ENCODE measurements at regions not wholly inside any gene's neighbourhood (a gene's known extent, or its start where the extent isn't known, plus 50 kb on each side); places are given as distances from the start of the nearest gene placed in this dataset.

GRCh38 chr1:4395158-4395557 is 259.3 kb upstream of the AJAP1 start:
- Mint-ChIP-seq H3K27ac (no peak overlapping the region), H3K9me3 (peaks cover 12% of the 10 kb centered on the region), H3K36me3 (ENCODE audit: low read depth) (no peaks in the 10 kb centered on the region), H3K27me3 (ENCODE audit: insufficient read depth) (peaks cover 8% of the 10 kb centered on the region), H3K4me3 (no peak overlapping the region), H3K4me1 (ENCODE audit: low read depth) (no peaks in the 10 kb centered on the region)
- no peak for DNase-seq (ENCODE audit: low spot score)
- intact Hi-C loops (cut with micrococcal nuclease), result no loop called here

GRCh38 chr1:4395676-4396075 is 258.7 kb upstream of the AJAP1 start:
- no peak overlapping the region for H3K27ac Mint-ChIP-seq
- no peaks in the 10 kb centered on the region for H3K4me1 Mint-ChIP-seq (ENCODE audit: low read depth)
- no peak for DNase-seq (ENCODE audit: low spot score)
- H3K36me3 Mint-ChIP-seq (ENCODE audit: low read depth), result no peaks in the 10 kb centered on the region
- H3K9me3 Mint-ChIP-seq, result peaks cover 12% of the 10 kb centered on the region
- no peak overlapping the region for H3K4me3 Mint-ChIP-seq
- H3K27me3 Mint-ChIP-seq (ENCODE audit: insufficient read depth), result peaks cover 8% of the 10 kb centered on the region
- intact Hi-C loops (cut with micrococcal nuclease), result no loop called here

GRCh38 chr1:4396551-4396950 is 257.9 kb upstream of the AJAP1 start:
- intact Hi-C loops (cut with micrococcal nuclease), result no loop called here
- peaks cover 12% of the 10 kb centered on the region for H3K9me3 Mint-ChIP-seq
- DNase-seq (ENCODE audit: low spot score), result no peak
- H3K4me1 Mint-ChIP-seq (ENCODE audit: low read depth), result no peaks in the 10 kb centered on the region
- peaks cover 8% of the 10 kb centered on the region for H3K27me3 Mint-ChIP-seq (ENCODE audit: insufficient read depth)
- no peak overlapping the region for H3K4me3 Mint-ChIP-seq
- no peak overlapping the region for H3K27ac Mint-ChIP-seq
- no peaks in the 10 kb centered on the region for H3K36me3 Mint-ChIP-seq (ENCODE audit: low read depth)

DNA sequence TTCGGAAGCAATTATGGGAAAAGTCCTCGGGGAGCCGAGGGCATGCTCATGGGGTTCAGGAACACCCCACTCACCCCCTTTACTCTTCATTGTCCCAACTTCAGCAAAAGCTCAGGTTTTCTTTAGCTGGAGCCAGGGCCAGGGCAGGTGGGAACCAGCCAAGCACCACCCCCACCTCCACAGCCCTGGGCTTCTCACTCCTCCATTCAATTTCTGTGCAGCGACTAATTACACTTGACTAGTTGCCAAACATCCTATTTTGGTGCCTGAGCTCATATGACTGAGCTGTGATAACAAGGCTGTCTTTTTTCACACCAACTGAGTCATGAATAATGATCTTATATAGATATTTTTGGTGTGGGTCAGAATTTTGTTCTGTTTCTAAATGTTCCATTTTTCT is 257.2 kb upstream of the AJAP1 start:
- Mint-ChIP-seq H3K4me1 (ENCODE audit: low read depth) (no peaks in the 10 kb centered on the region), H3K36me3 (ENCODE audit: low read depth) (no peaks in the 10 kb centered on the region), H3K9me3 (peaks cover 9% of the 10 kb centered on the region), H3K27me3 (ENCODE audit: insufficient read depth) (peaks cover 8% of the 10 kb centered on the region), H3K4me3 (no peak overlapping the region), H3K27ac (no peak overlapping the region)
- intact Hi-C loops (cut with micrococcal nuclease), result no loop called here
- no peak for DNase-seq (ENCODE audit: low spot score)

DNA sequence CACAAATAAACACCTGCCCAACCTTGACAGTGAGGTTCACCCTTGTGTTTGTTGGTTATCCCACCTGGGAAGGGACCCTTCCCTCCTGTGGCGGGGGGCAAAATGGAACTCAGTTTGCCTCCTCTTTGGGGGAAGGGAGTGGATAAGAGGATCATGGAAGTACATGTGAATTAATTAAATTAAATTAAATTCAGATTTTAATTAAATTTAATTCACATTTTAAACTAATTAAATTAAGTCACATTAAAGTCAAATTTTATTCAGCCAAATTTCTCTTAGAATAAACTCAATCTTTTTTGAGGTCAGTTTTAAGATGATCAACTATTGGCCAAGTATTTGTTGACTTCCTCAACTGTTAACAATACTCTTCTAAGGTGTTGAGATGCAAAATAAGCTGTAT is 252.4 kb upstream of the AJAP1 start:
- H3K4me1 Mint-ChIP-seq (ENCODE audit: low read depth), result no peaks in the 10 kb centered on the region

GRCh38 chr1:4404854-4405590 is 249.4 kb upstream of the AJAP1 start:
- DNase-seq (ENCODE audit: low spot score), result no peak
- intact Hi-C loops (cut with micrococcal nuclease), result no loop called here
- H3K27ac Mint-ChIP-seq, result no peak overlapping the region
- H3K4me1 Mint-ChIP-seq (ENCODE audit: low read depth), result no peaks in the 10 kb centered on the region
- H3K27me3 Mint-ChIP-seq (ENCODE audit: insufficient read depth), result no peaks in the 10 kb centered on the region
- no peaks in the 10 kb centered on the region for H3K9me3 Mint-ChIP-seq
- H3K36me3 Mint-ChIP-seq (ENCODE audit: low read depth), result no peaks in the 10 kb centered on the region
- no peak overlapping the region for H3K4me3 Mint-ChIP-seq

More for the DNA sequence above, 252.4 kb upstream of the AJAP1 start:
- Mint-ChIP-seq H3K9me3 (no peaks in the 10 kb centered on the region), H3K4me3 (no peak overlapping the region), H3K27ac (no peak overlapping the region), H3K36me3 (ENCODE audit: low read depth) (no peaks in the 10 kb centered on the region), H3K27me3 (ENCODE audit: insufficient read depth) (peaks cover under 1% of the 10 kb centered on the region)
- DNase-seq (ENCODE audit: low spot score), result no peak
- intact Hi-C loops (cut with micrococcal nuclease), result no loop called here

DNA sequence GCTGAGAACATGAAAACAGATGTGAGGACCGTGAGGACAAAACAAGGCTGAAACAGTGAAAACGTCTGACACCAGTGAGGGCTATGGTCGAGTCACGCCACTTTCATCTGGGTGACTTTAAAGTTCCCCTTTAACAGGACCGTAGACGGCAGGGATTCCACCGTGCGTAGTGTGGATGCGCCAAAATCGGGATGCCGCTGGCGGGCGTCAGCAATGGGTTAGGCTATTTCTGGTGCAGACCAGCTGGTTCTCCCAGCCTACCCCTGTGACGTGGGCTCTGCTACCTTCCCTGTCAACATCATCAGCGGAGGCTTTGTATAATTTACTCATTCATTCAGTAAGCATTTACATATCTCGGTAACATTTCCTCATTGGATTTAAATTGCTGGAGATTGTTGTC is 246.6 kb upstream of the AJAP1 start:
- Mint-ChIP-seq H3K27ac (no peak overlapping the region), H3K27me3 (ENCODE audit: insufficient read depth) (no peaks in the 10 kb centered on the region), H3K36me3 (ENCODE audit: low read depth) (no peaks in the 10 kb centered on the region), H3K4me1 (ENCODE audit: low read depth) (no peaks in the 10 kb centered on the region), H3K9me3 (no peaks in the 10 kb centered on the region), H3K4me3 (no peak overlapping the region)
- DNase-seq (ENCODE audit: low spot score), result no peak
- intact Hi-C loops (cut with micrococcal nuclease), result no loop called here

DNA sequence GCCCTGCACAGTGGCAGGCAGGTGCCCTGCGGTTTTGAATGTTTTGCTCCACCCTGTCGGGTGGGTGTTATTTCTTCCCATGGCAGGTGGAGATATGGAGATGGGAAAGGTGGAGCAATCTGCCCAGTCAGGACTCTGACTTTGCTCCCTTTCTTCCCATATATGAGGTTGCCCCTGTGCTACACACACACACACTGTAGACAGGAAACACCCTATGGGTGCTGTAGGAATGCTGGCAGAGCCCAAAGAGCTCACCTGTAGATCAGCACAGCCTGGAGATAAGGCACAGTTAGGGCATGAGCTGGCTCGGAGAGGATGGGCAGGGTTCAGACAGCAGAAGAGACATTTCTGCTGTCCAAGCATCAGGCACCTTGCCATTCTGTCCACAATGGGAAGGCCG is 246.0 kb upstream of the AJAP1 start:
- Mint-ChIP-seq H3K9me3 (no peaks in the 10 kb centered on the region), H3K4me1 (ENCODE audit: low read depth) (no peaks in the 10 kb centered on the region), H3K27me3 (ENCODE audit: insufficient read depth) (no peaks in the 10 kb centered on the region), H3K4me3 (no peak overlapping the region), H3K36me3 (ENCODE audit: low read depth) (no peaks in the 10 kb centered on the region), H3K27ac (no peak overlapping the region)
- intact Hi-C loops (cut with micrococcal nuclease), result no loop called here
- DNase-seq (ENCODE audit: low spot score), result no peak

DNA sequence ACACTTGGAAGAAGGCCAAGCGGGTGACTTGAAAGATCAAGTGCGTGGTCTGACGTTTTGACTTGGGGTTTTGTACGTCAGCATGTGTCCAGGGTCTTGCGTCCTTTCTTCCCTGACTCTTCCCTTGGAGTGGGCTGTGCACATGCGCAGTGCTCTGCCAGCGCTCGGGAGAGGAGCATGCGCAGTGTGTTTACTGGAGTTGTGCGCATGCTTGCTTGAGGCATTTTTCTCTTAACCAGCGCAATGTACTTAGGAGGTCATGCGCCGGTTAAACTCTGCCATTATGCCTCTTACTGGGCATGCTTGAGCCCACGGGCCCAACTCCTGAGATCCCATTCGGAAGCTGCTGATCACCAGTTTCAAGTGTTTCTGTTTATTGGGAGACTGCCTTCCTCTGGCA is 242.5 kb upstream of the AJAP1 start:
- intact Hi-C loops (cut with micrococcal nuclease), result no loop called here

GRCh38 chr1:4415476-4415875 is 238.9 kb upstream of the AJAP1 start:
- Mint-ChIP-seq H3K4me1 (ENCODE audit: low read depth) (no peaks in the 10 kb centered on the region), H3K36me3 (ENCODE audit: low read depth) (no peaks in the 10 kb centered on the region), H3K9me3 (peaks cover 17% of the 10 kb centered on the region), H3K27me3 (ENCODE audit: insufficient read depth) (peaks cover 2% of the 10 kb centered on the region), H3K27ac (no peak overlapping the region), H3K4me3 (no peak overlapping the region)
- DNase-seq (ENCODE audit: low spot score), result no peak
- intact Hi-C loops (cut with micrococcal nuclease), result no loop called here

More for the DNA sequence above, 242.5 kb upstream of the AJAP1 start:
- H3K4me1 Mint-ChIP-seq (ENCODE audit: low read depth), result no peaks in the 10 kb centered on the region
- no peak overlapping the region for H3K4me3 Mint-ChIP-seq
- H3K27ac Mint-ChIP-seq, result no peak overlapping the region
- DNase-seq (ENCODE audit: low spot score), result no peak
- H3K36me3 Mint-ChIP-seq (ENCODE audit: low read depth), result no peaks in the 10 kb centered on the region
- H3K27me3 Mint-ChIP-seq (ENCODE audit: insufficient read depth), result peaks cover 2% of the 10 kb centered on the region
- H3K9me3 Mint-ChIP-seq, result peaks cover 4% of the 10 kb centered on the region

GRCh38 chr1:4416189-4416588 is 238.2 kb upstream of the AJAP1 start:
- Mint-ChIP-seq H3K4me3 (no peak overlapping the region), H3K27me3 (ENCODE audit: insufficient read depth) (peaks cover 2% of the 10 kb centered on the region), H3K27ac (no peak overlapping the region), H3K36me3 (ENCODE audit: low read depth) (no peaks in the 10 kb centered on the region), H3K4me1 (ENCODE audit: low read depth) (no peaks in the 10 kb centered on the region), H3K9me3 (peaks cover 24% of the 10 kb centered on the region)
- intact Hi-C loops (cut with micrococcal nuclease), result no loop called here
- no peak for DNase-seq (ENCODE audit: low spot score)

DNA sequence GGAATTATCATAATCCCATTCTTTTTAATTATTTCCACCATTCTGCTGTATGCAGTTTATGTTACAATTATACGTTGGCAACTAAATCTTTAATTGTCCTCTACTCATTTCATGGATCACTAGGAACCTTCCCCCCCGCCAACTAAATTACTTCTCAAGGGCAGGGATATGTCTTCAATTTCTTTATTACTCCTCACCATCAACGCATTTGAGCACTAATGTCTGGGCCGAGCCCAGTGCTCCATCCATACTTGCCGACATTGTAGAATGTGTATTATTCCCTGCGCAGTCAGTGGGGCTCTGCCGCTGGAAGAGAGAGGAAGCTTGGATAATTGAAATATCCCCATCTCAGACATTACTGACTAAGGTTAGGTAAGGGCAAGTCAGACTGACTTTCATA is 236.4 kb upstream of the AJAP1 start:
- DNase-seq (ENCODE audit: low spot score), result no peak
- no peak overlapping the region for H3K4me3 Mint-ChIP-seq
- no peak overlapping the region for H3K27ac Mint-ChIP-seq
- peaks cover 24% of the 10 kb centered on the region for H3K9me3 Mint-ChIP-seq
- H3K27me3 Mint-ChIP-seq (ENCODE audit: insufficient read depth), result peaks cover 2% of the 10 kb centered on the region
- intact Hi-C loops (cut with micrococcal nuclease), result no loop called here
- no peaks in the 10 kb centered on the region for H3K4me1 Mint-ChIP-seq (ENCODE audit: low read depth)
- H3K36me3 Mint-ChIP-seq (ENCODE audit: low read depth), result no peaks in the 10 kb centered on the region

DNA sequence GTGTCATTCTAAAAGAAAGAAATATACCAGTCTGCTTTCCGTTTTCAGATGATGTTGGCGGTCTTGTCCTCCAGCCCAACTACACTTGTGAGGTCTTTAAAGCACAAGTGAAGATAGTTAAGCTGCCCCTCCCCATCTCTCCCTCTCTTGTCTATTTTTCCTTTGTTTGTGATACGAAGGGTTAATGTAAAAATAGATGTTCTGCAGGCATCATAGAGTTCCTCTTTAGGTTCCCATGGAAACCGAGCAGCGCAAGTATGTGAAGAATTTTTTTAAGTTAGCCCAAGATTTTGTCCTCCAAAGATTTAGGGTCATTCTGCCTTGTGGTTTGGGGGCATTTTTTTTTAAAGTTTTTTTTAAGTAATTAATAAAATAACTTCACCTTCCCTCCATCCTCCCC is 232.4 kb upstream of the AJAP1 start:
- intact Hi-C loops (cut with micrococcal nuclease), result no loop called here
- H3K4me3 Mint-ChIP-seq, result no peak overlapping the region
- H3K36me3 Mint-ChIP-seq (ENCODE audit: low read depth), result no peaks in the 10 kb centered on the region
- no peak for DNase-seq (ENCODE audit: low spot score)
- H3K27ac Mint-ChIP-seq, result no peak overlapping the region
- no peaks in the 10 kb centered on the region for H3K27me3 Mint-ChIP-seq (ENCODE audit: insufficient read depth)
- no peaks in the 10 kb centered on the region for H3K4me1 Mint-ChIP-seq (ENCODE audit: low read depth)
- H3K9me3 Mint-ChIP-seq, result peaks cover 26% of the 10 kb centered on the region

Data from activated T-helper 1 cell treated with anti-CD3 and anti-CD28 coated beads, Interleukin-12 subunit alpha, Interleukin-12 subunit beta, Interleukin-2, Interleukin-4 antibody, amounts not matched to agents 30 ng/mL and 10 ng/mL and 1 ng/mL, durations not matched to agents 14 hours and 24 hours and 36 hours (primary cell).